NOMO-1 (cell line): ENCODE measurements at regions not wholly inside any gene's neighbourhood (a gene's known extent, or its start where the extent isn't known, plus 50 kb on each side); places are given as distances from the start of the nearest gene placed in this dataset.

ENCODE experiments used
- DNase-seq, 2 experiments: peaks; one replicate each; lab custom pipeline; 2025; ENCODE audit not compliant: unreplicated experiment in 2 of 2; lab: John Stamatoyannopoulos, UW

- no peak for DNase-seq
These were observed 496.1 kb downstream of the SHQ1 start for GRCh38 chr3:72352176-72352575.

- DNase-seq: no peak
These were observed 496.7 kb downstream of the SHQ1 start for GRCh38 chr3:72351536-72351935.

- DNase-seq: no peak
These were observed 497.3 kb downstream of the SHQ1 start for GRCh38 chr3:72350761-72351505.

GRCh38 chr3:72348357-72348756 lies 499.9 kb downstream of the SHQ1 start:
- DNase-seq: no peak

GRCh38 chr3:72347819-72348319 lies 500.4 kb downstream of the SHQ1 start:
- no peak for DNase-seq

- DNase-seq: peak; percentile 52 to 73
These were observed 501.7 kb downstream of the SHQ1 start for GRCh38 chr3:72346526-72346926.

GRCh38 chr3:72345980-72346379 lies 502.3 kb downstream of the SHQ1 start:
- no peak for DNase-seq

GRCh38 chr3:72345237-72345878 lies 502.9 kb downstream of the SHQ1 start:
- no peak for DNase-seq

GRCh38 chr3:72344647-72345046 lies 503.6 kb downstream of the SHQ1 start:
- no peak for DNase-seq

GRCh38 chr3:72344236-72344635 lies 504.0 kb downstream of the SHQ1 start:
- peak; percentile 16 to 42 for DNase-seq

GRCh38 chr3:72343078-72343477 lies 505.2 kb downstream of the SHQ1 start:
- no peak for DNase-seq

- no peak for DNase-seq
These were observed 505.8 kb downstream of the SHQ1 start for GRCh38 chr3:72342450-72342849.

GRCh38 chr3:72341920-72342319 lies 506.3 kb downstream of the SHQ1 start:
- no peak for DNase-seq

GRCh38 chr3:72341380-72341770 lies 506.9 kb downstream of the SHQ1 start:
- DNase-seq: no peak

GRCh38 chr3:72340476-72341379 lies 507.5 kb downstream of the SHQ1 start:
- DNase-seq: no peak

GRCh38 chr3:72340056-72340455 lies 508.2 kb downstream of the SHQ1 start:
- DNase-seq: no peak

GRCh38 chr3:72339670-72340030 lies 508.6 kb downstream of the SHQ1 start:
- DNase-seq: no peak

- no peak for DNase-seq
These were observed 509.1 kb downstream of the SHQ1 start for GRCh38 chr3:72338942-72339669.

GRCh38 chr3:72338082-72338941 lies 509.9 kb downstream of the SHQ1 start:
- DNase-seq: no peak

- no peak for DNase-seq
These were observed 510.8 kb downstream of the SHQ1 start for GRCh38 chr3:72337480-72337855.
